NCI-H146 treated with DMSO at 0.1 percent for 48 hours (cell line): ENCODE measurements at regions not wholly inside any gene's neighbourhood (a gene's known extent, or its start where the extent isn't known, plus 50 kb on each side); places are given as distances from the start of the nearest gene placed in this dataset.
"Not testable (repeated sequence)": the region's sequence is repeated elsewhere in the genome, so short reads cannot be mapped to it uniquely, and the experiment has no call there.

Experiments
- DNase-seq: peaks from one replicate; lab custom pipeline; 2025; ENCODE audit not compliant: unreplicated experiment; lab: John Stamatoyannopoulos, UW

DNA sequence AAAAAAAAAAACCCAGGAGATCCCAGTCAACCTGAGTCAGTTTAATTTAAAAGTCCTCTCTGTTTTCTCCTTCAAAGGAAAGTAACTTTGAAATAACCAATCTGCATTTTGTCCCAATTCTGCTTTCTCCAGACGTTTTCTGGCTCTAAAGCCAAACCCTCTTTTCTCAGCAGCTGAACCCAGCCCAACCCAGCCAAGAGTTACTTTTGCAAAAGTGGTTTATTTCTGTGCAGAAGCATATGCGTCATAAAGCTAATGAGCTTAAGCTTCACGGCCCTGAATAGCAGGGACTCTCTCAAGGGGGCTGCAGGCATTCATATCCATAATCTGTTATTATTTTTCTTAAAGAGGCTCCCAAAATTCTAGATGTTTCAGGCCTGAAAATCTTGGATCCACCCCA, 176.6 kb downstream of the GALC start:
- DNase-seq = no peak

DNA sequence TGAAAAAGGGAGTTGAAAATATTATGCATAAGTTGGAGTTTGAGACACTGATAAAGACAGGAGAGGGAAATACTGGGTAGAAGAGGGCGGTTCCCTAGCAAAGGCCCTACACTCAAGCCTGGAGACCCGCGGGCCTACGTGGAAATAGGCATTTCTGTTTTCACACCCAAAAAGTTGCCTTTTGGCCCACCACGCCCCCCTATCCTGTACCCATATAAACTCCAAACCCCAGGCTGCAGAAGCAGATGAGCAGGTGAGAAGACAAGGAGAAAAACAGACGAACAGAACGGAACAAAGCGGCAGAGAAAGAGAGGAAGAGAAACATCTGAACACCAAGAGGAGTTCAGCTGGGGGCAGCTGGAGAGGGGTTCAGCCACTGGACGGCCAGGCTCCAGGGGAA, 177.9 kb downstream of the GALC start:
- no peak for DNase-seq

DNA sequence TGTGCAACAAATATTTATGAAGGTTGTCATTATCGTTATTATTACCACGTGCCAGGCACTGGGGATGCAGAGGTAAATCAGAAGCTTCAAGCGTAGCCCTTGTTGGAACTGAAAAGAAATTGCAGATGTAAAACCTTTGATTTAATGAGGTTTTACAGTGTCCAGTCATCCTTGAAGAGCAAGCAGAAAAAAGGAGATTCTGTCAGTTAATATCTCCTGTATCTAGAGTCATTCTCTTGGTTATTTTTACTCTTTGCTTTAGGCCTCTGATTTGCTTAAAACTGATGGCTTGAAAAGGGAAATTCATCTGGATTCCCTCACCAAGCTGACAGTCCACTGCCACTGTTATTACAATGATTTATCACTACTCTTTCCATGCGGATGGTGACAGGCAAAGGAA, 179.3 kb downstream of the GALC start:
- DNase-seq = no peak

DNA sequence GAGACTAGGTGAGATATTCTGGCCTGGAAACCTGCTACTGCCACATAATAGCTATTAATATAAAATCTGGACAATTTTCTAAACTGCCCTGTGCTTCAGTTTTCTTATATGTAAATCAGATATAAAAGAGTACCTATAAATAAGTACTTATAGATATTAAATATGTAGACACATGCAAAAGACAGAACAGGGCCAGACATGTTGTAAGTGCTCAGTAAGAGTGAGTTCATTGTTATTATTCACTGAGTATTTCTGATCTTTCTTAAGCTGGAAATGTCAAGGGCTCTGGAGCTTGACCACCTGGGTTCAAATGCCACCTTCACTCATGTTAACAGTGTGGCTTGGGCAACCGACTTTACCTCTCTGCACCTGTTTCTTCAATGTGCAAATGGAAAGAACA, 179.8 kb downstream of the GALC start:
- DNase-seq = no peak

DNA sequence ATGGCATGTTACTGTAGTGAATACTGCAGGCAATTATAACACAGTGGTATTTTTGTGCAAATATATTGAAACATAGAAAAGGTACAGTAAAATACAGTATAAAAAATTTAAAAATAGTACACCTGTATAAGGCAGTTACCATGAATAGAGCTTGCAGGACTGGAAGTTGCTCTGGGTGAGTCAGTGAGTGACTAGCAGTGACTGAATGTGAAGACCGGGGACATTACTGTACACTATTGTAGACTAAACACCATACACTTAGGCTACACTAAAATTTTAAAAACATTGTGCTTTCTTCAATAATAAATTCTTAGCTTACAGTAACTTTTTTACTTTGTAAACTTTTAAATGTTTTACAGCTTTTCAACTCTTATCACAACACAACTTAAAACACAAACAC, 181.7 kb downstream of the GALC start:
- no peak for DNase-seq

DNA sequence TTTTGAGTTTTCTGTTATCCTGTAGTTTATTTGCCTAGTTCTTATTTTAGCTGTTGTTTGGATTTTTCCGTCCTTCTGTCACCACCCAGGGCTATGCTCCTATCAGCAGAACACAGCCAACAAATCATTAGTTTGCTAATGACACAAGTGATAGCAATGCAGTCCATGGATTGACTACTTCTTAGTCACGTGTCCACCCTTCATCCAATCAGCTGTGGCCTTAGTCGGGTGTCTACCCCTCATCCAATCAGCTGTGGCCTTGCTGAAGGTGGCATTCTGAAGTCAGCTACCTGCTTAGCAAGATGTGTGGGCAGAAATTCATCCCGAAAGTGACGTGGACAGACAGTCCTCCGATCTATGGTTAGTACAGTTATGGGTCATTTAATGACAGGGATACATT, 182.3 kb downstream of the GALC start:
- DNase-seq = no peak

DNA sequence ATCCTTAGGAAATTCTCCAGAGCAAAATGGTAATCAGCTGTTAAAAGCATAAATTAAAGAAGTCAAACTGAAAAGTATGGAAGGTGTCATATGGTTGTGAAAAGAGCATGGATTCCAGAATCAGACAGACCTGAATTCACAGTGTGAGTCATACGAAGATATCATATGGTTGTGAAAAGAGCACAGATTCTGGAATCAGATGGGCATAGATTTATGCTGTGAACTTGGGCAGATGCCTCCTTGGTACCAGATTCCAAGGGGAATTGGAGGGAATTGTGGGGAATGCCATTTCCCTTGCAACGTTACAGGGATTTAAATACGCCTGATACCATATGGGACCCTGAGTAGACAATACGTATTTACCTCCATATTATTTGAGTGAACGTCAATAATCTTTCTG, 183.7 kb downstream of the GALC start:
- DNase-seq = no peak

DNA sequence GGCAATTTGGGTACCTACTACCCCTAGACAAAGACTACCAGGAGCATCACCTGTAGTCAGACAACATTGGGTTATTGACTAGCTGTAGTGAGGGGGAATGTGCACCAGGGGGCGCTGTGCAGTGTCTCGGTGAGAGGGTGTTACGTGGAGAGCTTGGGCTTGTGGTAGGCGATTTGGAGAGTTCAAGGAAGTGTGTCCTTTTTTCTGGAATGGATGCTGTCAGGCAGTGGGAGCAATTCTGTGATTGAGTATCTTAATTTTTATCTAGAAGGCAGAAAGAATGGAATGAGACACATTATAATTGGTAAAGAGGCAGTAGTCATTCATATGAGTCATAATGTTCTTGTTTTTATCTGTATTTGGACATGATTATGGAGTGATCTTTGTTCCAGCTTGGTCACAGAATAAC, 187.7 kb downstream of the GALC start:
- no peak for DNase-seq

DNA sequence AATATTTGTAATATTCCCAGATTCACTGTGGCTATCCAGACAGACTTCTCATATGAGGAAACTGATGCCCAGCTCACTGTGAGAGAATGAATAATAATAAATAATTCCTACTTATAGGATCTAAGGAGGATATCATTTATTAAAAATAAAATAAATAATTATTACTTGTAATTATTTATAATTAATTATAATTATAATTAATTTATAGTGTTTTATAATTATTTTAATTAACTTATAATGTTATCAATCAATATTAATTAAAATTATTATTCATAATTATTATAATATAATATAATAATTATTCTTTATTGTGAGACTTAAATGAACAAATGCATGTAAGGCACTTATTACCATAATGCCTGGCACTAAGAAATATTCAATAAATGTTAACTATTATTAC, 192.8 kb downstream of the GALC start:
- no peak for DNase-seq

DNA sequence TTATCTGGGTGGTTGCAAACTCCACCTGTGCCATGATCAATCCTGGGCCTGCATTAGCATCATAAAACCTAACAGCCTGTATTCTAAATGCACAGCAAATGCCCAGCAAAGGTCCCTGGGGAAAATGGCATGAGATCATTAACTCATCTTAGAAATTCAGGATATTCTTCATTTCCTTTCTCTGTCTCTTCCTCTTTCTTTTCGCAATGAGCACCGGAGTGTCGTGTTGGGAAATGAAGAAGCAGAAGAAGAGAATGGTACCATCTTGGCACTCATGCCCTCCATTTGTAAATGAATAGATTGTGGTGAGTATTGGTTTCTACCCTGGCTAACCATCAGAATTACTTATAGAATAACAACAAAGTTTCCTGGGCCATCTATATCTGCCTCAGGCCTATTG, 193.6 kb downstream of the GALC start:
- DNase-seq = no peak

DNA sequence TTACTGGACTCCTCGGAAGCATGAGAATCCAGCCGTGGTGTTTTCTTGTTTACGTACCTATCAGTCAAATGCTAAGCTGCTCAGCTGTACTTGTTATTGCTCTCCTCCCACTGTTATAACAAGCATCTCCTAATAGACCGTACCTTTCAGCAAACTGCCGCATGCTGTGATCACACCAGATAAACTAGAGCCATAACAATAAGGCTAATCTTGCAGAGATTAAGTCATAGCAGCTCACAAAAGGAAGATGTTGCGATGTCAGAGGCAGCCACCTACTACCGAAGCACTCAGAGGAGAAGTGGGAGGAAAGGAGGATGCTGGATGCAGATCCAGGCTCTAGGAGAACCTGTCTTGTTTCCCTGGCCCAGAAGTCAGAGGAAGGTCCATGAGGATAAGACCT, 196.0 kb downstream of the GALC start:
- DNase-seq = peak; percentile 38

DNA sequence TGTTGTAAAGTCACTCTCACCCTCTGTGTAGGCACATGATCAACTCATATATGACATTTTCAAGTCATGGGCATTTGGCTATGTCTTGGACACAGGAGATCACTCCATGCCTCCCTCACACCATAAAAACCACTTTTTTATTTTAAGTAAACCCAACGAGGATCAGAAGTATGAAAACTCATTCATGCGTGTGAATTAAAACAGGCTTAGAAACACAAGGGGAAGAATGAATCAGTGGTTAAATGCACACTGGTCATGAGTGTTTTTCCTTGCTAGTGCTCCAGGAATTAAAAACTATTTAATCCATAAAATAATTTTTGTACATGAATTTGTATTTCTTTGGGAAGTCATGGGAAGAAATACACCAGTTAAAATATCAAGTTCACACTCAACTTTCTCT, 198.4 kb downstream of the GALC start:
- DNase-seq = no peak

DNA sequence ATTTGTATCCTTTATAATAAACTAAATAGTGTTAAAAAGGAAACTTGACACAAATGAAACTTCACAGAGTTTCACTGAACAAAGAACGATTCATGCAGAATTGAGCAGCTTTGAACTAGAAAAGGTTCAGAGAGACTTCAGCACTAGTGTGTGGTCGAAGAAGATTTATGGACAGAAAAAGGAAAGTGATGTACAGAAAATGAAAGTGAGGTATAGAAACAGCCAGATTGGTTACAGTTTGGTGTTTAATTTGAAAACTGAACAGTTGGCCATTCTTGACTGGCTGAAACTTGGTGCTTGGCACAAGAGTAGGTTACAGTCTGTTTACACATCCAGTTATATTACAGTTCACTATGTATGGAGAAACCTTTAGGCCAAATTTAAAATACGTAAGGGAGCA, 207.1 kb downstream of the GALC start:
- DNase-seq = no peak

DNA sequence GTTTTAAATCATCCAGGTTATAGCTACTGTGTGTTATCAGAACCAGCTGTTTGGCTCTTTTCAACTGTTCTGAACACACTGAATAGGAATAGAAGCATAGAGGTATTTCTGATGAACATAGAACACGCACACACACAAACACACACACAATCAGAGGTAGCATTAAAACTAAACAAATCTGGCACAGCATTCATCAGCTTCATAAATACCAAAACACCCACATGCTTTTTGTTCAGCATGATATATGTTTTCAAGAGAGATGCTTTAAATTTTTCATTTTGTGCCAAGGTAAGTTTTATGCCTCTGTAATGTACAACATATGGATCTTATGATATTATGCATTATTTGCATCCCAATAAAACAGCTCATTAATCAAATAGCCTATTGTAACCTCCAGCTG, 208.6 kb downstream of the GALC start:
- DNase-seq = no peak

DNA sequence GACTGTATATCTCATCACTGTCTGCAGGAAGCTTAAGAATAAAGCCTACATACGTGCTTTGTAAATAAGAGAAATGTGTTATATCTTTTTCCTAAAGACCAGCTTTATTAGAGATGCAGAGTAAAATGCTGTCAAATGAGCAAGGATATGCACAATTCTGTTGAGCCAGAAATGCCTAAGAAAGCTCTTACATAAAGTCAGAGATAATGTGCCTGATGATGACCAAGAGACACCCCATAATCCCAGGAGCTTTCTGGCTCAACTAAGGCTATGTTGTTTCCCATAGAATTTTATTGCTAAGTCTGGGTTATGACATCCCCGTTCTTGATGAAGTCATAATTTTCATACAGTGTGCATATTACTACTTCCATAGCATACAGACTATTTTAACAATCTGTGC, 209.9 kb downstream of the GALC start:
- DNase-seq = no peak

DNA sequence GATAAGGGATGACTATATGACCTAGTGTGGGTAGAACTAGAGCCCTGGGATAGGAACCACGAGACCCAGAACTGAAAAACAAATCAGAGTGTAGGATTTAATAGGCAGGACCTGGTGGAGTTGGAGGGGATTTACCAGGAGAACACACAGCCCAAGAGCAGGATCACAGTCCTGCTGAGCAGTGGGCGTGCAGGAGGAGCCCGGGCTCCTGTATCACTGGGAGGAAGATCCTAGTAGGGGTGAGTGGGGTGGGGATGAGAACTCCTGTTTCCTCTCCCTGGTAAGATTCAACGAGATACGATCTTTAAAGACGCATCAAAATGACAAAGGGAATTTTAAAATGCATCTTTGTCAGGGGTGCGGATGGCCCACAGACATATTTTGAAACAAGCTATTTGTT, 220.1 kb downstream of the GALC start:
- no peak for DNase-seq

DNA sequence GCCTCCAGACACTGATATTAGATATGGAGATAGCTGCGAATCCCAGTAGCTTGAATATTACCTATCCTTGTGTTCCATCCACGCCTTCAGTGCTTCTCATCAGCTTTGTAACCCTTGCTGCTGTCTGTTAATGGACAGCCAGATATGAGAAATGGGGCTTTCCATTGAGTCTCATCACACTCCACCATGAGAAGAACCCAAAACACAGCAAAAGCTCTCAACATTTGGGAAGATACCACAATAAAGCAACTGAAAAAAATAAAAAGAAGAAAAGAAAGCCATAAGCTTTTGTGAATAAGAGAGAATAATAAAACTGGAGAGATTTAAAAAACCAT, 225.4 kb downstream of the GALC start:
- DNase-seq = no peak

DNA sequence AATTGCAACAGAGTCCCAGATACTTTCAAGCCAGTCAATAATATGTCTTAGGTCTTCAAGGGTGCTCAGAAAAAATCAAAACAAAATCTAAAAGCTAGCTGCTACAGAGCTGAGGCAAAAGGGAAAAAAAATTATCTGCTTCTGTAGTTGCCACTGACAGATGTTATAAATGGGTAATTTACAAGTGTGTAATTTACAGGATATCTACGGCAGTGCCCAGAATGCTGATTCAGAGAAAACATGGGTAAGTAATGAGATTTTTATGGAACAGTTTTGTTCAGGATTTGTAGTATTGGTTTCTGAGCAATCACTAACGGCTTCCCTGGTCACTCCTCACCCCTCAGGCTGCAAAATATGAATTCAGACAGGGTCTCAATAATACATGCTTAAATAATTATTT, 234.1 kb downstream of the GALC start:
- no peak for DNase-seq

DNA sequence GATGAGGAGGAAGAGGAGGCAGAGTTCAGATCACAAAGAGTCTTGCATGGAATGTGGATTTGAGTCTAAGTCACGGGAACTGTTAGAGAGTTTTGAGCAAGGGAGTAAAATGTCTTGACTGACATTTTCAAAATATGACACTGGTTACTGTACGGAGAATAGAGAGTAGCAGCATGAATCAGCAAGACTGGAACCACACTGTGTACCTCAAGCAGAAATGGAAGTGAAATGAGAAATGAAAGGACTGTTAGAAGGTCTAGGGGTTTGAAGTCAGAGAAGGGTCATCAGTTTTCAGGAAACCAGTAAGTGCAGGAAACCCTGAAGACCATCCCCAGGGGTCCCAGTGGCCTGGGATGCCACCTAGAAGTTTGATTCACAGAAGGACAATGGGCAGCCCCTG, 236.3 kb downstream of the GALC start:
- no peak for DNase-seq

DNA sequence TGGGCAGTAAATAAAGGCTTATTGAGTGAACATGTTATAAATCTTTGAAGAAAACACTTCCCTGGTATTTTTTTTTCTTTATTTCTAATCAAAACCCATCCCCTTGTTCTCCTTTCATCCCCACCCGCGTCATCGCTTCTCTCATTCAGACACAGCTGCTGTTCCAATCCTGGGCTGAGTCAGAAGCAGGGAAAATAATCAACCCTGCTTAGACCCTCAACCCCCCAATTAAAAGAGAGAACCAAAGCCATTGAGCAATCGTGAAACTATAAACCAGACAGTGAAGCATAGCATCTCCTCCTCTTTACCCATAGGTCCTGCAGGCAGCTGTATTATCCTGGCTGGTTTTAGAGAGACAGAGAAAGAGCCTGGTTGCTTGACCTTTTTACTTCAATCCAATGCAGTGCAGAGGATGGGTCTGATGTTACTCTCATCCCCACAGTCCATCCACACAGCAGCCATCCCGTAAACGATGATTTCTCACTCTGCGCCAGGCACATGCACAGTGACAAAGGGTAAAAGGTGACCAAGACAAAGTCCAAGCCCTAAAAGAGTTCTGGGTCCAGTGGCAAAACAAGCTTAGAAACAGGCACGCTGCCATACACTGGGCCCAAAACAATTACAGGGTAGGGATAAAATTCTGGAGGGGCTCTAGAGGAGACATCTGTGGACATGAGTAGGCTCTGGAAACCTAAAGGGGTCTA, 238.3 kb downstream of the GALC start:
- DNase-seq = no peak

DNA sequence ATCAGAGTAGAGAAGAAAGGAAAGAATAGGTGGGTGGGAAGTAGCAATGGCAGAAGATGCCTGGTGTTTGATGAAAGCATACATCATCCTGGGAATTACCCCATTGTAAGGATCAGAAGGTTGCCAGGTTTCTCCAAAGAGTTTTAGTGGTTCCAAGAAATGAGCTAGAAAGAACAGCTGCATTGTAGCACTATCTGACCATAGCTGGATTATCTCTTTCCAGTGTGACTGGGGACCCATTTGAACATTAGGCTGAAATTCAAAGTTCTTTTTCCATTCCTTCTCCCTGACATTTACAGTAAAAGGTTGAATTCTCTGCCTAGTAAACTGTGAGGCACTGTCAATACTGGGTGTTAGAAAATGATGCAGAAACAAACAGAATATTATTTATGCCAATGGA, 244.4 kb downstream of the GALC start:
- DNase-seq = no peak

DNA sequence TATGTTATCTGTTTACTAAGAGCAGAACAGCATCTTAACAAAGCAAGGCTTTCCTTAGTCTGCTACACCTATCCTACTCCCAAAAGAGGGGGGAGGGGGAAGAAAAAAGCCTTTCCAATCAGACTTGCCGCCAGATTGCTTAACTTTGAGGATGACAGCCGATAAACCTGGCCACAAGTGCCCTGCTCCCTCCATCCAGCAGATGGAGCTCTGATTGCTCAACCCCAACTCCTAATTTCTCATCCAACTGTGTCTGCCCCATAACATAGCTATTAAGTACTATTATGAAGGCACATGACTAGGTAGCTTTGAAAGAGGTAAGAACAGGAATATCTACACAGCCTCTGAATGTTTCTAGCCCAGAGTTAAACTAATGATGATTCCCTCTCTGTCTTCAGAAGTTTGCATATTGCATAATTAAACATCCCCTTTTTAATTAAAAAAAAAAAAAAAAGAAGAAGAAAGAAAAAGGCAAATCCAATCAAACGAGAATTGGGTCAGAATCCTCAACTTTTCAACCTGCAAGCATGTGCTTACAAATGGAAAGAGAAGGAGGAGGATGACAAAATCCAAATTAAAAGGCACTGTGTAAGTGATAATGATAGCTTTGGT, 247.4 kb downstream of the GALC start:
- DNase-seq = no peak

DNA sequence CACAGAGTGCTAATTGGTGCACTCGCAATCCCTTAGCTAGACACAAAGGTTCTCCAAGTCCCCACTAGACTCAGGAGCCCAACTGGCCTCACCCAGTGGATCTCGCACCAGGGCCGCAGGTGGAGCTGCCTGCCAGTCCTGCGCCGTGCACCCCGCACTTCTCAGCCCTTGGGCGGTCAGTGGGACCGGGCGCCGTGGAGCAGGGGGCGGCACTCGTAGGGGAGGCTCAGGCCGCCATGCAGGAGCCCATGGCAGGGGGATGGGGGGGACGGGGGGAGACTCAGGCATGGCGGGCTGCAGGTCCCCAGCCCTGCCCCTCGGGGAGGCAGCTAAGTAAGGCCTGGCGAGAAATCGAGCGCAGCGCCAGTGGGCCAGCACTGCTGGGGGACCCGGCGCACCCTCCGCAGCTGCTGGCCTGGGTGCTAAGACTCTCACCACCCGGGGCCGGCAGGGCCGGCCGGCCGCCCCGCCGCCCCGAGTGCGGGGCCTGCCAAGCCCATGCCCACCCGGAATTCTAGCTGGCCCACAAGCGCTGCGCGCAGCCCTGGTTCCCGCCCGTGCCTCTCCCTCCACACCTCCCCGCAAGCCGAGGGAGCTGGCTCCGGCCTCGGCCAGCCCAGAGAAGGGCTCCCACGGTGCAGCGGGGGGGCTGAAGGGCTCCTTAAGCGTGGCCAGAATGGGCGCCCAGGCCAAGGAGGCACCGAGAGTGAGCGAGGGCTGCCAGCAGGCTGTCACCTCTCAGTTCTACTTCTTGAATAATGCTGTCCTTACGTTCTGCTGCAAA, 258.2 kb downstream of the GALC start:
- DNase-seq = not testable (repeated sequence)
